ENCODE measurements at regions not wholly inside any gene's neighbourhood (a gene's known extent, or its start where the extent isn't known, plus 50 kb on each side); places are given as distances from the start of the nearest gene placed in this dataset.
A peak's percentile ranks its signal among the peaks of the same experiment; 100 is the strongest.

DNA sequence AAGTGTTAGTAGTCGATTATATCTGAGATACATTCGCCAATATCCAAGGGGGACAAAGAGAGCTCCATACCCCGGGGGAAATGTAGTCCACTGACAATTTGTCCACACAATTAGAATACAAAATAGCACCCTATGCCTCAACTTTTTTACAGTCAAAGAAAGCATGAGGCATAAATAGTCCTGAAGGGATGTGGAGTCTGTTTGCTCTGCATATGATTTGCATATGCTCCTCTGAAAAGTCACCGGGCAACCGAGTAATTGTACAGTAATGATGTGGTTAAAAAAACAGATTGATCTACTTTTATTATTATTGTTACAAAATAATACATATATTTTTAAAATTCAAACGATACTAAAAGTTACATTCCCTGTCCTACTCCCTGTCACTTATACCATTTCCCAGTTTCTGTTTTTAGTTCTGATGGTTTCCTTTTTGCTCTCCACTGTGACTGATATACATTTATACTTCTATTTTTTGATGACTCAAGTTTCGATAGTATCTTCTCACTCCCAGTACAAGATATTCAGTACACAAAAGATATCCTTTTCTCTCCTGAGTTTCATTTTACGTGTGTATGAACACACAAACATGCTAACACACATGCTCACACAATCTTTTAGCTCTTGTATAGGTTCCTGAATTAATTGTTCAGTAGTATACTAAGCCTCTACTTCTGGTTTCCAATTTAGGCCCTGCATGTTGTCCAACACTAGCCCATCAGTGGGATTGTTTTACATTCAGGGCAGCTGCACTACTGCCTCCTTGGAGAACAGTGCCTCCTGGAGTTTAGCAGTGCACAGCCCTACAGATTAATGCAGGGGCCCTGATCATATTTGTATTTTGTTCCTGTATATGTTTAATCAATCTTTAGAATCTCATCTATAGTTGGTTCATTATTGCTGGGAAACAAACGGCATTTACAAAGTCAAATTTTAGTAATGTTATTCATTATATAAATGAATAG is 130.9 kb downstream of the TES start:
- intact Hi-C loops (cut with micrococcal nuclease) = loop anchor here (1.0 to 5.0 kb wide), 3 partner anchors 24 to 84 kb away; no protein-coding TSS in a partner anchor
- peak overlapping the region; percentile 65 for H3K4me2 ChIP-seq (ENCODE audit: low read length)
- no peaks in the 10 kb centered on the region for H3K9me2 ChIP-seq (replicated peaks; ENCODE audit: low read length)
- H4K20me1 ChIP-seq (ENCODE audit: low read length) = no peaks in the 10 kb centered on the region
- ATAC-seq (no peak), DNase-seq (peak; percentile 27)
- peaks cover 42% of the 10 kb centered on the region for H3K4me1 ChIP-seq (ENCODE audit: insufficient read depth, low read length)
- peaks cover 15% of the 10 kb centered on the region; the same call in 1 of the 2 replicates for H3K9me3 ChIP-seq (ENCODE audit: low read length)
- no peak overlapping the region for H3K4me3 ChIP-seq (ENCODE audit: low read length)
- no peak overlapping the region for H3K9ac ChIP-seq (ENCODE audit: low read length)
- H3K36me3 ChIP-seq (ENCODE audit: low read depth, low read length) = no peaks in the 10 kb centered on the region; the same call in 1 of the 2 replicates
- H3K27me3 ChIP-seq (ENCODE audit: low read length) = no peaks in the 10 kb centered on the region
- ChIA-PET POLR2A (ENCODE audit: unreplicated experiment) (interaction anchor here (0.6 to 0.7 kb wide), 2 partner anchors 136 to 816 kb away, joined by 3 read pairs; no protein-coding TSS in a partner anchor), CTCF (no interaction called here)
- no peaks in the 10 kb centered on the region for H3K79me2 ChIP-seq (ENCODE audit: low read length)
- peak overlapping the region; percentile 46 for H3K27ac ChIP-seq (ENCODE audit: low read length)
- TF ChIP-seq, protein P1, sequence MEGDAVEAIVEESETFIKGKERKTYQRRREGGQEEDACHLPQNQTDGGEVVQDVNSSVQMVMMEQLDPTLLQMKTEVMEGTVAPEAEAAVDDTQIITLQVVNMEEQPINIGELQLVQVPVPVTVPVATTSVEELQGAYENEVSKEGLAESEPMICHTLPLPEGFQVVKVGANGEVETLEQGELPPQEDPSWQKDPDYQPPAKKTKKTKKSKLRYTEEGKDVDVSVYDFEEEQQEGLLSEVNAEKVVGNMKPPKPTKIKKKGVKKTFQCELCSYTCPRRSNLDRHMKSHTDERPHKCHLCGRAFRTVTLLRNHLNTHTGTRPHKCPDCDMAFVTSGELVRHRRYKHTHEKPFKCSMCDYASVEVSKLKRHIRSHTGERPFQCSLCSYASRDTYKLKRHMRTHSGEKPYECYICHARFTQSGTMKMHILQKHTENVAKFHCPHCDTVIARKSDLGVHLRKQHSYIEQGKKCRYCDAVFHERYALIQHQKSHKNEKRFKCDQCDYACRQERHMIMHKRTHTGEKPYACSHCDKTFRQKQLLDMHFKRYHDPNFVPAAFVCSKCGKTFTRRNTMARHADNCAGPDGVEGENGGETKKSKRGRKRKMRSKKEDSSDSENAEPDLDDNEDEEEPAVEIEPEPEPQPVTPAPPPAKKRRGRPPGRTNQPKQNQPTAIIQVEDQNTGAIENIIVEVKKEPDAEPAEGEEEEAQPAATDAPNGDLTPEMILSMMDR (conservative IDR thresholded peaks at IDR 0.05; ENCODE audit: low read depth, low read length) = peak; percentile 59
- TF ChIP-seq EZH2 (IDR thresholded peaks at IDR 0.05; ENCODE audit: low read length, unreplicated experiment) = no peak
- no TSS peak for BruUV-seq (replicated peaks)
- no peak overlapping the region for H2AFZ ChIP-seq (ENCODE audit: low read length)
- H3F3A ChIP-seq (ENCODE audit: low read length, unreplicated experiment) = no peaks in the 10 kb centered on the region

DNA sequence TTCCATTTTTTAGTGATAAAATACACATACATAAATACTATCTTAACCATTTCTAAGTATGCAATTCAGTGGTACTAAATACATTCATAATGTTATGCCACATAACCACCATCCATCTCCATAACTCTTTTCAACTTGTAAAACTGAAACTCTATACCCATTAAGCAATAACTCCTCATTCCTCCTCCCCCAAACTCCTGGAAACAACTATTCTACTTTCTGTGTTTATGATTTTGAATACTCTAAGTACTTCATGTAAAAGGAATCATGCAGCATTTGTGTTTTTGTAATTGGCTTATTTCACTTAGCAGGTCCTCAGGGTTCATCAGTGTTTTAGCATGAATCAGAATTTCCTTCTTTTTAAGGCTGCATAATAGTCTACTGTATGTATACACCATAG is 131.8 kb downstream of the TES start:
- intact Hi-C loops (cut with micrococcal nuclease) = loop anchor here (5.0 kb wide), 1 partner anchor 85 kb away; no protein-coding TSS in a partner anchor
- no peak overlapping the region for H3K4me3 ChIP-seq (ENCODE audit: low read length)
- no peak overlapping the region for H3K9ac ChIP-seq (ENCODE audit: low read length)
- no peak overlapping the region for H3K27ac ChIP-seq (ENCODE audit: low read length)
- no peaks in the 10 kb centered on the region for H4K20me1 ChIP-seq (ENCODE audit: low read length)
- no peaks in the 10 kb centered on the region for H3K27me3 ChIP-seq (ENCODE audit: low read length)
- peaks cover 42% of the 10 kb centered on the region for H3K4me1 ChIP-seq (ENCODE audit: insufficient read depth, low read length)
- H3K4me2 ChIP-seq (ENCODE audit: low read length) = no peak overlapping the region
- no peaks in the 10 kb centered on the region; the same call in 1 of the 2 replicates for H3K36me3 ChIP-seq (ENCODE audit: low read depth, low read length)
- no peaks in the 10 kb centered on the region for H3F3A ChIP-seq (ENCODE audit: low read length, unreplicated experiment)
- no peak for ATAC-seq
- no peak for DNase-seq
- no peaks in the 10 kb centered on the region for H3K9me2 ChIP-seq (replicated peaks; ENCODE audit: low read length)
- H3K9me3 ChIP-seq (ENCODE audit: low read length) = peaks cover 20% of the 10 kb centered on the region
- ChIA-PET CTCF (no interaction called here), POLR2A (ENCODE audit: unreplicated experiment) (no interaction called here)
- no peak overlapping the region for H2AFZ ChIP-seq (ENCODE audit: low read length)
- H3K79me2 ChIP-seq (ENCODE audit: low read length) = no peaks in the 10 kb centered on the region
- no TSS peak for BruUV-seq (replicated peaks)
- TF ChIP-seq EZH2phosphoT487 (IDR thresholded peaks at IDR 0.05; ENCODE audit: borderline replicate concordance, low read length) (no peak), EZH2 (IDR thresholded peaks at IDR 0.05; ENCODE audit: low read length, unreplicated experiment) (no peak)
- TF ChIP-seq, protein P1 (conservative IDR thresholded peaks at IDR 0.05; ENCODE audit: low read depth, low read length) = no peak
